Activated CD4-positive, alpha-beta T cell treated with anti-CD3 and anti-CD28 coated beads, Interleukin-2, amount 50 U/mL, for 24 hours (primary cell): ENCODE measurements at regions not wholly inside any gene's neighbourhood (a gene's known extent, or its start where the extent isn't known, plus 50 kb on each side); places are given as distances from the start of the nearest gene placed in this dataset.
A peak's percentile ranks its signal among the peaks of the same experiment; 100 is the strongest.

ENCODE experiments used
- DNase-seq, 2 donors: peaks; one replicate each; pipeline ENCODE4 v3.0.0-alpha.2; 2020; ENCODE audit warnings: low read depth in 1 of 2, low spot score in 1 of 2

- DNase-seq = no peak
These were observed 400.1 kb upstream of the DDHD1 start for GRCh38 chr14:53553221-53553620.

- no peak for DNase-seq
These were observed 398.7 kb upstream of the DDHD1 start for GRCh38 chr14:53551862-53552261.

- DNase-seq = no peak
These were observed 397.7 kb upstream of the DDHD1 start for GRCh38 chr14:53550776-53551175.

GRCh38 chr14:53549956-53550355 lies 396.8 kb upstream of the DDHD1 start:
- DNase-seq = no peak

GRCh38 chr14:53547593-53547992 lies 394.5 kb upstream of the DDHD1 start:
- no peak for DNase-seq

- no peak for DNase-seq
These were observed 392.1 kb upstream of the DDHD1 start for GRCh38 chr14:53545217-53545616.

GRCh38 chr14:53542732-53543131 lies 389.6 kb upstream of the DDHD1 start:
- DNase-seq = no peak

- DNase-seq = no peak
These were observed 388.3 kb upstream of the DDHD1 start for GRCh38 chr14:53541411-53541810.

- DNase-seq = peak; percentile 4 to 19
These were observed 386.5 kb upstream of the DDHD1 start for GRCh38 chr14:53539489-53540126.

- DNase-seq = no peak
These were observed 385.3 kb upstream of the DDHD1 start for GRCh38 chr14:53538316-53538881.

GRCh38 chr14:53537422-53538315 lies 384.5 kb upstream of the DDHD1 start:
- no peak for DNase-seq

GRCh38 chr14:53536446-53536845 lies 383.3 kb upstream of the DDHD1 start:
- no peak for DNase-seq

GRCh38 chr14:53534841-53535240 lies 381.7 kb upstream of the DDHD1 start:
- no peak for DNase-seq

- no peak for DNase-seq
These were observed 380.4 kb upstream of the DDHD1 start for GRCh38 chr14:53533384-53533970.

GRCh38 chr14:53532853-53533252 lies 379.7 kb upstream of the DDHD1 start:
- DNase-seq = no peak

- no peak for DNase-seq
These were observed 378.6 kb upstream of the DDHD1 start for GRCh38 chr14:53531730-53532129.

- DNase-seq = no peak
These were observed 378.0 kb upstream of the DDHD1 start for GRCh38 chr14:53531156-53531555.

- DNase-seq = no peak
These were observed 376.4 kb upstream of the DDHD1 start for GRCh38 chr14:53529519-53529918.

- no peak for DNase-seq
These were observed 375.1 kb upstream of the DDHD1 start for GRCh38 chr14:53528185-53528671.

GRCh38 chr14:53526200-53526599 lies 373.1 kb upstream of the DDHD1 start:
- no peak for DNase-seq

- DNase-seq = no peak
These were observed 372.5 kb upstream of the DDHD1 start for GRCh38 chr14:53525608-53526007.

- DNase-seq = no peak
These were observed 371.3 kb upstream of the DDHD1 start for GRCh38 chr14:53524391-53524790.
